Neural cell (in vitro differentiated cells): ENCODE measurements at regions not wholly inside any gene's neighbourhood (a gene's known extent, or its start where the extent isn't known, plus 50 kb on each side); places are given as distances from the start of the nearest gene placed in this dataset.

Source experiments
- H2AFZ ChIP-seq: fragments of 200-600, 300-800 bp; sonication (generic), shearing (Covaris generic); 2 replicates; pipeline ENCODE4 v1.6.0; 2014; ENCODE audit warnings: low read depth, mild to moderate bottlenecking, antibody characterized with exemption, low read length, moderate library complexity
- H3F3A ChIP-seq: fragments of 200-600 bp; shearing (Covaris generic); 2 replicates; pipeline ENCODE4 v1.6.1; 2016; ENCODE audit warnings: mild to moderate bottlenecking, moderate library complexity, mixed read lengths, antibody characterized with exemption, low read length; ENCODE audit not compliant: insufficient read depth, poor library complexity, severe bottlenecking
- H3K27ac ChIP-seq: fragments of 200-600, 300-800 bp; sonication (generic), shearing (Covaris generic); 2 replicates; pipeline ENCODE4 v1.5.1; 2014; ENCODE audit warnings: mild to moderate bottlenecking, low read length, moderate library complexity
- H3K27me3 ChIP-seq: fragments of 300-800, 200-600 bp; sonication (generic), shearing (Covaris generic); 2 replicates; pipeline ENCODE4 v1.6.0; 2014; ENCODE audit warnings: mild to moderate bottlenecking, low read depth, low read length, moderate library complexity; ENCODE audit not compliant: insufficient read depth
- H3K36me3 ChIP-seq: fragments of 300-800, 200-600 bp; sonication (generic), shearing (Covaris generic); 2 replicates; pipeline ENCODE4 v1.5.1; 2014; ENCODE audit warnings: mild to moderate bottlenecking, antibody characterized with exemption, low read length, moderate library complexity; ENCODE audit not compliant: insufficient read depth
- H3K4me2 ChIP-seq: fragments of 300-800, 200-600 bp; sonication (generic), shearing (Covaris generic); 2 replicates; pipeline ENCODE4 v1.6.0; 2014; ENCODE audit warnings: mild to moderate bottlenecking, low read length
- H3K4me3 ChIP-seq: fragments of 300-800, 200-600 bp; sonication (generic), shearing (Covaris generic); 2 replicates; pipeline ENCODE4 v1.5.1; 2014; ENCODE audit warnings: mild to moderate bottlenecking, low read length, moderate library complexity
- H3K79me2 ChIP-seq: fragments of 200-600 bp; shearing (Covaris generic); replicated peaks from 2 replicates; pipeline ENCODE4 v1.6.0; 2014; ENCODE audit warnings: mild to moderate bottlenecking, low read length, moderate library complexity; ENCODE audit not compliant: insufficient read depth
- H3K9ac ChIP-seq: fragments of 300-800, 200-600 bp; sonication (generic), shearing (Covaris generic); 2 replicates; pipeline ENCODE4 v1.6.1; 2016; ENCODE audit warnings: mild to moderate bottlenecking, low read length, mixed read lengths
- H3K9me2 ChIP-seq: fragments of 200-600 bp; shearing (Covaris generic); 2 replicates; pipeline ENCODE4 v1.6.1; 2016; ENCODE audit warnings: mild to moderate bottlenecking, low read length, mixed read lengths; ENCODE audit not compliant: insufficient read depth
- H3K9me3 ChIP-seq: fragments of 200-600, 300-800 bp; sonication (generic), shearing (Covaris generic); 2 replicates; pipeline ENCODE4 v1.6.1; 2016; ENCODE audit warnings: mild to moderate bottlenecking, mixed run types, low read length, moderate library complexity, mixed read lengths
- H4K20me1 ChIP-seq: fragments of 200-600 bp; shearing (Covaris generic); 2 replicates; pipeline ENCODE4 v1.6.1; 2016; ENCODE audit warnings: mild to moderate bottlenecking, mixed run types; ENCODE audit not compliant: insufficient read depth
- EP300 ChIP-seq: fragments of 450-650 bp; conservative IDR thresholded peaks from 2 replicates; pipeline ENCODE4 v1.6.1; 2014; ENCODE audit warnings: antibody characterized with exemption, mild to moderate bottlenecking, moderate library complexity; ENCODE audit not compliant: poor library complexity, severe bottlenecking
- EZH2 ChIP-seq: fragments of 200-600, 300-800 bp; shearing (Covaris generic), sonication (generic); IDR thresholded peaks from 2 replicates; pipeline ENCODE4 v1.6.1; 2014; ENCODE audit warnings: antibody characterized with exemption, low read length, borderline replicate concordance, mild to moderate bottlenecking; ENCODE audit not compliant: insufficient read depth, poor library complexity, severe bottlenecking
- MXI1 ChIP-seq: fragments of 450-650 bp; conservative IDR thresholded peaks from 2 replicates; pipeline ENCODE4 v1.6.1; 2014; ENCODE audit warnings: antibody characterized with exemption, mild to moderate bottlenecking; ENCODE audit not compliant: poor library complexity, severe bottlenecking
- POLR2AphosphoS5 ChIP-seq: IDR thresholded peaks from 2 replicates; pipeline ENCODE4 v1.6.1; 2012
- RAD21 ChIP-seq: fragments of 450-650 bp; conservative IDR thresholded peaks from 2 replicates; pipeline ENCODE4 v1.6.1; 2014; ENCODE audit warnings: antibody characterized with exemption, mild to moderate bottlenecking, moderate library complexity
- SMC3 ChIP-seq: fragments of 450-650 bp; conservative IDR thresholded peaks from 2 replicates; pipeline ENCODE4 v1.6.1; 2014; ENCODE audit warnings: antibody characterized with exemption, mild to moderate bottlenecking, moderate library complexity; ENCODE audit not compliant: poor library complexity
- TAF1 ChIP-seq: IDR thresholded peaks from 2 replicates; pipeline ENCODE4 v1.6.1; 2012; ENCODE audit warnings: low read depth
- TF ChIP-seq, protein P1 (sequence below): IDR thresholded peaks from 2 replicates; pipeline ENCODE4 v1.6.1; 2012; ENCODE audit warnings: borderline replicate concordance
- TF ChIP-seq, protein P2 (sequence below): fragments of 450-650 bp; IDR thresholded peaks from 2 replicates; pipeline ENCODE4 v1.5.1; 2014; ENCODE audit warnings: antibody characterized with exemption, mild to moderate bottlenecking, moderate library complexity; ENCODE audit not compliant: poor library complexity, severe bottlenecking

DNA sequence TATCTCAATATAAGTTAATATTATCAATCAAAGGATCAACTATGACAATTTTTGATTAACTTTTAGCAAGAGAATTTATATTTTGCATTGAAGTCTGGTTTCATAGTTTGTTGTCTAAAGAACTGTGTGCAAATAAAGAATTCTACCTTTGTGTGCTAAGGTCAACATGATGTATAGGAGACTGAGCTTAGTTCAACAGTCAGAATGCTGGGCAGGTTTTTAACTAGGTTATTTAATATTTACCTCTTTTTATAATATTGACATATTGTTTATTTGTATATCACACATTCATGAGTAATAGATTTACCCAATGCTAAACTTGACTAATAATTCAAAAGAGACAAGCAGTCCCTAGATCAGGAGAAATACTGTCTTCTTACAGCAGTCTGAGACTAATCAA is 831.4 kb downstream of the DSC3 start:
- Histone ChIP-seq H3K4me2 (no peak overlapping the region), H3F3A (no peaks in the 10 kb centered on the region), H2AFZ (no peak overlapping the region), H3K27ac (no peak overlapping the region), H3K27me3 (no peaks in the 10 kb centered on the region), H3K9ac (no peak overlapping the region), H4K20me1 (no peaks in the 10 kb centered on the region), H3K79me2 (no peaks in the 10 kb centered on the region), H3K9me3 (no peaks in the 10 kb centered on the region), H3K9me2 (no peaks in the 10 kb centered on the region), H3K4me3 (no peak overlapping the region), H3K36me3 (no peaks in the 10 kb centered on the region)
- TF ChIP-seq EZH2 (no peak), POLR2AphosphoS5 (no peak), SMC3 (no peak), EP300 (no peak), RAD21 (no peak), TAF1 (no peak), MXI1 (no peak)
- TF ChIP-seq, protein P1, sequence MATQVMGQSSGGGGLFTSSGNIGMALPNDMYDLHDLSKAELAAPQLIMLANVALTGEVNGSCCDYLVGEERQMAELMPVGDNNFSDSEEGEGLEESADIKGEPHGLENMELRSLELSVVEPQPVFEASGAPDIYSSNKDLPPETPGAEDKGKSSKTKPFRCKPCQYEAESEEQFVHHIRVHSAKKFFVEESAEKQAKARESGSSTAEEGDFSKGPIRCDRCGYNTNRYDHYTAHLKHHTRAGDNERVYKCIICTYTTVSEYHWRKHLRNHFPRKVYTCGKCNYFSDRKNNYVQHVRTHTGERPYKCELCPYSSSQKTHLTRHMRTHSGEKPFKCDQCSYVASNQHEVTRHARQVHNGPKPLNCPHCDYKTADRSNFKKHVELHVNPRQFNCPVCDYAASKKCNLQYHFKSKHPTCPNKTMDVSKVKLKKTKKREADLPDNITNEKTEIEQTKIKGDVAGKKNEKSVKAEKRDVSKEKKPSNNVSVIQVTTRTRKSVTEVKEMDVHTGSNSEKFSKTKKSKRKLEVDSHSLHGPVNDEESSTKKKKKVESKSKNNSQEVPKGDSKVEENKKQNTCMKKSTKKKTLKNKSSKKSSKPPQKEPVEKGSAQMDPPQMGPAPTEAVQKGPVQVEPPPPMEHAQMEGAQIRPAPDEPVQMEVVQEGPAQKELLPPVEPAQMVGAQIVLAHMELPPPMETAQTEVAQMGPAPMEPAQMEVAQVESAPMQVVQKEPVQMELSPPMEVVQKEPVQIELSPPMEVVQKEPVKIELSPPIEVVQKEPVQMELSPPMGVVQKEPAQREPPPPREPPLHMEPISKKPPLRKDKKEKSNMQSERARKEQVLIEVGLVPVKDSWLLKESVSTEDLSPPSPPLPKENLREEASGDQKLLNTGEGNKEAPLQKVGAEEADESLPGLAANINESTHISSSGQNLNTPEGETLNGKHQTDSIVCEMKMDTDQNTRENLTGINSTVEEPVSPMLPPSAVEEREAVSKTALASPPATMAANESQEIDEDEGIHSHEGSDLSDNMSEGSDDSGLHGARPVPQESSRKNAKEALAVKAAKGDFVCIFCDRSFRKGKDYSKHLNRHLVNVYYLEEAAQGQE = no peak
- TF ChIP-seq, protein P2, sequence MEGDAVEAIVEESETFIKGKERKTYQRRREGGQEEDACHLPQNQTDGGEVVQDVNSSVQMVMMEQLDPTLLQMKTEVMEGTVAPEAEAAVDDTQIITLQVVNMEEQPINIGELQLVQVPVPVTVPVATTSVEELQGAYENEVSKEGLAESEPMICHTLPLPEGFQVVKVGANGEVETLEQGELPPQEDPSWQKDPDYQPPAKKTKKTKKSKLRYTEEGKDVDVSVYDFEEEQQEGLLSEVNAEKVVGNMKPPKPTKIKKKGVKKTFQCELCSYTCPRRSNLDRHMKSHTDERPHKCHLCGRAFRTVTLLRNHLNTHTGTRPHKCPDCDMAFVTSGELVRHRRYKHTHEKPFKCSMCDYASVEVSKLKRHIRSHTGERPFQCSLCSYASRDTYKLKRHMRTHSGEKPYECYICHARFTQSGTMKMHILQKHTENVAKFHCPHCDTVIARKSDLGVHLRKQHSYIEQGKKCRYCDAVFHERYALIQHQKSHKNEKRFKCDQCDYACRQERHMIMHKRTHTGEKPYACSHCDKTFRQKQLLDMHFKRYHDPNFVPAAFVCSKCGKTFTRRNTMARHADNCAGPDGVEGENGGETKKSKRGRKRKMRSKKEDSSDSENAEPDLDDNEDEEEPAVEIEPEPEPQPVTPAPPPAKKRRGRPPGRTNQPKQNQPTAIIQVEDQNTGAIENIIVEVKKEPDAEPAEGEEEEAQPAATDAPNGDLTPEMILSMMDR = no peak

DNA sequence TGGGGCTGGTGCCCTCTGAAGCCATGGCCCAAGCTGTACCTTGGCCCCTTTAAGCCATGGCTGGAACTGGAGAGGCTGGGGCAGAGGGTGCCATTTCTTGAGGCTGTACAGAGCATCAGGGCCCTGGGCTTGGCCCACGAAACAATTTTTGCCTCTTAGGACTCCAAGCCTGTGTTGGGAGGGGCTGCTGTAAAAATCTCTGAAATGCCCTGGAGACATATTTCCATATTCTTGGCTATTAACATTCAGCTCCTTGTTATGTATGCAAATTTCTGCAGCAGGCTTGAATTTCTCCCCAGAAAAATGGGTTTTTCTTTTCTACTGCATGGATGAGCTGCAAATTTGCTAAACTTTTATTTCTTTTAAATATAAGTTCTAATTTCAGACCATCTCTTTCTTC is 834.0 kb downstream of the DSC3 start:
- no peak overlapping the region for H2AFZ ChIP-seq
- no peaks in the 10 kb centered on the region for H3K9me3 ChIP-seq
- H3K27ac ChIP-seq = no peak overlapping the region
- no peak for TF ChIP-seq RAD21
- no peak for TF ChIP-seq MXI1
- no peak for TF ChIP-seq EP300
- TF ChIP-seq, protein P1 = no peak
- no peak for TF ChIP-seq EZH2
- TF ChIP-seq TAF1 = no peak
- TF ChIP-seq, protein P2 = no peak
- TF ChIP-seq SMC3 = no peak
- no peak for TF ChIP-seq POLR2AphosphoS5
- no peaks in the 10 kb centered on the region for H3K27me3 ChIP-seq
- H3K4me3 ChIP-seq = no peak overlapping the region
- no peaks in the 10 kb centered on the region for H3K9me2 ChIP-seq
- H3K79me2 ChIP-seq = no peaks in the 10 kb centered on the region
- no peaks in the 10 kb centered on the region for H3K36me3 ChIP-seq
- no peaks in the 10 kb centered on the region for H3F3A ChIP-seq
- no peak overlapping the region for H3K9ac ChIP-seq
- no peak overlapping the region for H3K4me2 ChIP-seq
- no peaks in the 10 kb centered on the region for H4K20me1 ChIP-seq
